ENCODE measurements at regions not wholly inside any gene's neighbourhood (a gene's known extent, or its start where the extent isn't known, plus 50 kb on each side); places are given as distances from the start of the nearest gene placed in this dataset.
"Not testable (repeated sequence)": the region's sequence is repeated elsewhere in the genome, so short reads cannot be mapped to it uniquely, and the experiment has no call there.

DNA sequence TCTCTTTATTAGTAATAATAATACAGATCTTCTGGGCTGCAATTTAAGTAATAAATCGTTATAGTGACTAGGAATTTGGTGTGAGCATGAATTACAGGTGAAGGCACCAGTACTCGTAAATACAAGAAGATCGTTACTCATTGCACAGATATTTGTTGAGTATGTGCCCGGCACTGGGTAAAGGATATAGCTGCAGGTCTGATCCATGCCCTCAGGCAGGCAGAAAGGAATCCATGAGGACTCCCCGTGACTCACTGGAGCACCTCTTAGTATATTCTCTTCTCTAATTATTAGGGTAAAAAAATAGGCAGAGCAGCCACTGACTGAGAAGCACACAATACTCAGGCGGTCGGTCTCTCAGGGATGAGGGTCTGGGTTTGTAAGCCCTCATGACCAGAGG lies 868.3 kb downstream of the RAB28 start:
- H3K9ac ChIP-seq (ENCODE audit: low read length), result no peak overlapping the region
- H4K20me1 ChIP-seq (ENCODE audit: control insufficient read depth, insufficient read depth, low read length, poor library complexity, severe bottlenecking), result no peaks in the 10 kb centered on the region
- no peak overlapping the region for H2AFZ ChIP-seq (ENCODE audit: insufficient read depth, low read depth, low read length, poor library complexity, severe bottlenecking)
- H3K9me3 ChIP-seq (ENCODE audit: control extremely low read depth in 1 of 3, control insufficient read depth in 2 of 3, insufficient read depth in 1 of 3, low read length in 2 of 3), result no peaks in the 10 kb centered on the region
- H3K4me1 ChIP-seq (ENCODE audit: control insufficient read depth in 2 of 2, insufficient read depth in 2 of 2, low read length in 2 of 2), result no peaks in the 10 kb centered on the region
- H3K27me3 Mint-ChIP-seq, result no peaks in the 10 kb centered on the region
- CTCF ChIA-PET, result no interaction called here
- intact Hi-C loops (cut with micrococcal nuclease), result no loop called here
- no peak overlapping the region for H3K4me3 ChIP-seq (ENCODE audit: control extremely low read depth in 1 of 5, extremely low read depth in 1 of 5, insufficient read depth in 1 of 5, low read depth in 2 of 5, low read length in 4 of 5)
- H3K4me2 ChIP-seq (replicated peaks; ENCODE audit: low read depth, low read length, poor library complexity, severe bottlenecking), result no peak overlapping the region
- no peak for ATAC-seq (ENCODE audit: low read depth)
- POLR2A ChIA-PET, result no interaction called here
- H3K27ac ChIP-seq (ENCODE audit: low read length in 2 of 2), result no peak overlapping the region
- no peaks in the 10 kb centered on the region for H3K4me1 Mint-ChIP-seq
- H3K9me3 Mint-ChIP-seq (ENCODE audit: insufficient read depth), result no peaks in the 10 kb centered on the region
- TF ChIP-seq, protein P1, sequence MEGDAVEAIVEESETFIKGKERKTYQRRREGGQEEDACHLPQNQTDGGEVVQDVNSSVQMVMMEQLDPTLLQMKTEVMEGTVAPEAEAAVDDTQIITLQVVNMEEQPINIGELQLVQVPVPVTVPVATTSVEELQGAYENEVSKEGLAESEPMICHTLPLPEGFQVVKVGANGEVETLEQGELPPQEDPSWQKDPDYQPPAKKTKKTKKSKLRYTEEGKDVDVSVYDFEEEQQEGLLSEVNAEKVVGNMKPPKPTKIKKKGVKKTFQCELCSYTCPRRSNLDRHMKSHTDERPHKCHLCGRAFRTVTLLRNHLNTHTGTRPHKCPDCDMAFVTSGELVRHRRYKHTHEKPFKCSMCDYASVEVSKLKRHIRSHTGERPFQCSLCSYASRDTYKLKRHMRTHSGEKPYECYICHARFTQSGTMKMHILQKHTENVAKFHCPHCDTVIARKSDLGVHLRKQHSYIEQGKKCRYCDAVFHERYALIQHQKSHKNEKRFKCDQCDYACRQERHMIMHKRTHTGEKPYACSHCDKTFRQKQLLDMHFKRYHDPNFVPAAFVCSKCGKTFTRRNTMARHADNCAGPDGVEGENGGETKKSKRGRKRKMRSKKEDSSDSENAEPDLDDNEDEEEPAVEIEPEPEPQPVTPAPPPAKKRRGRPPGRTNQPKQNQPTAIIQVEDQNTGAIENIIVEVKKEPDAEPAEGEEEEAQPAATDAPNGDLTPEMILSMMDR (IDR thresholded peaks at IDR 0.05), result no peak
- TF ChIP-seq EZH2 (IDR thresholded peaks at IDR 0.05; ENCODE audit: borderline replicate concordance, insufficient read depth, low read depth, low read length, poor library complexity, severe bottlenecking), result no peak
- H3K27me3 ChIP-seq (replicated peaks in 1 of 4; ENCODE audit: control extremely low read depth in 1 of 4, control insufficient read depth in 3 of 4, insufficient read depth in 4 of 4, low read length in 3 of 4), result no peaks in the 10 kb centered on the region
- no peaks in the 10 kb centered on the region for H3K36me3 ChIP-seq (replicated peaks in 1 of 2; ENCODE audit: control extremely low read depth in 1 of 2, control insufficient read depth in 1 of 2, extremely low read depth in 1 of 2, insufficient read depth in 2 of 2, low read length in 1 of 2)
- WGBS (ENCODE audit: insufficient coverage), result 95% methylated on average over 4 of the region's 7 CpGs
- H3K79me2 ChIP-seq (ENCODE audit: control insufficient read depth, insufficient read depth, low read length), result no peaks in the 10 kb centered on the region
- no peak overlapping the region for H3K4me3 Mint-ChIP-seq
- no peak for DNase-seq
- no peak overlapping the region for H3K27ac Mint-ChIP-seq

DNA sequence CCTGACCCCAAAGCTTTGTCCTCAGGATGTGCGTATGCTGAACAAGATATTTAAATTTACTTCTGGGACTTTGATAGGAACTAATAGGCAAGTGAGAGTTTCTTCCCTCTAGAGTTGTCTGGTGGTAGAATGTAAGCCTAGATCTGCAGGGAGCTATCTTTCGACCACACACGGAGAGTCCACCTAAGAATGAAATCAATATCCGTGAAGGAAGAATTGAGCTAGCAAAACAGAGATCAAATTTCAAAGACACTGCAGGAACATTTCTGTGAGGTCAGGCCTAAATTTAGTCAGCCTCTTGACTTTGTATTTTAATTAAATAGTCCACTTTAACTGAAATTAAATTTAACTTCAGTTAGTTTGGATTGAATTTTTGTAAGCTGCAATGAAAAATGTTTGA lies 871.3 kb downstream of the RAB28 start:
- POLR2A ChIA-PET, result no interaction called here
- CTCF ChIA-PET, result no interaction called here

DNA sequence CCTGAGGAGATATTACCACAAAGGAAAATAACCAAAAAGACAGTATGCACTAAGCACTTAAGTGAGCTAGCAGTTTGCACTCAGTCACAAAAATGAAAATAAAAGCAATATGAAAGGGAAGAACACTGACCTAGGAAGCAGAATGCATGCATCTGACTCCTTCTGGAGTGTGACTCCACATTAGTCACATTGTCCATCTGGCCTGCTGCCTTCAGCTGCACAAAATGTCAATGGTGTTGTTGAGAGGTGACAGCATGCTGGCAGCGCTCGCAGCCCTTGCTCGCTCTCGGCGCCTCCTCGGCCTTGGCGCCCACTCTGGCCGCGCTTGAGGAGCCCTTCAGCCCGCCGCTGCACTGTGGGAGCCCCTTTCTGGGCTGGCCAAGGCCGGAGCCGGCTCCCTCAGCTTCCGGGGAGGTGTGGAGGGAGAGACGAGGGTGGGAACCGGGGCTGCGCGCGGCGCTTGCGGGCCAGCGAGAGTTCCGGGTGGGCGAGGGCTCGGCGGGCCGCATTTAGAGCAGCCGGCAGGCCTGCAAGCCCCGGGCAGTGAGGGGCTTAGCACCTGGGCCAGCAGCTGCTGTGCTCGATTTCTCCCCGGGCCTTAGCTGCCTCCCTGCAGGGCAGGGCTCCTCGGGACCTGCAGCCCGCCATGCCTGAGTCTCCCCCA lies 874.8 kb downstream of the RAB28 start:
- H3K4me1 Mint-ChIP-seq; H3K4me1 ChIP-seq (ENCODE audit: control insufficient read depth in 2 of 2, insufficient read depth in 2 of 2, low read length in 2 of 2); H3K9me3 ChIP-seq (ENCODE audit: control extremely low read depth in 1 of 3, control insufficient read depth in 2 of 3, insufficient read depth in 1 of 3, low read length in 2 of 3); POLR2A ChIA-PET; H3K27ac ChIP-seq (ENCODE audit: low read length in 2 of 2); H3K9me3 Mint-ChIP-seq (ENCODE audit: insufficient read depth); H3K9ac ChIP-seq (ENCODE audit: low read length); H3K36me3 ChIP-seq (replicated peaks in 1 of 2; ENCODE audit: control extremely low read depth in 1 of 2, control insufficient read depth in 1 of 2, extremely low read depth in 1 of 2, insufficient read depth in 2 of 2, low read length in 1 of 2); H2AFZ ChIP-seq (ENCODE audit: insufficient read depth, low read depth, low read length, poor library complexity, severe bottlenecking); H3K27ac Mint-ChIP-seq; DNase-seq; H3K4me3 Mint-ChIP-seq; ATAC-seq (ENCODE audit: low read depth); H4K20me1 ChIP-seq (ENCODE audit: control insufficient read depth, insufficient read depth, low read length, poor library complexity, severe bottlenecking); intact Hi-C loops (cut with micrococcal nuclease); H3K79me2 ChIP-seq (ENCODE audit: control insufficient read depth, insufficient read depth, low read length); H3K27me3 Mint-ChIP-seq; H3K4me2 ChIP-seq (replicated peaks; ENCODE audit: low read depth, low read length, poor library complexity, severe bottlenecking); H3K27me3 ChIP-seq (replicated peaks in 1 of 4; ENCODE audit: control extremely low read depth in 1 of 4, control insufficient read depth in 3 of 4, insufficient read depth in 4 of 4, low read length in 3 of 4); H3K4me3 ChIP-seq (ENCODE audit: control extremely low read depth in 1 of 5, extremely low read depth in 1 of 5, insufficient read depth in 1 of 5, low read depth in 2 of 5, low read length in 4 of 5): not testable (repeated sequence)
- 93% methylated on average over 29 of the region's 33 CpGs for WGBS (ENCODE audit: insufficient coverage)
- CTCF ChIA-PET, result interaction anchor here (0.6 kb wide), 1 partner anchor 939 kb away, joined by 4 read pairs; no protein-coding TSS in a partner anchor

More for the DNA sequence above, 871.3 kb downstream of the RAB28 start:
- Histone ChIP-seq H3K4me1 (ENCODE audit: control insufficient read depth in 2 of 2, insufficient read depth in 2 of 2, low read length in 2 of 2) (no peaks in the 10 kb centered on the region), H2AFZ (ENCODE audit: insufficient read depth, low read depth, low read length, poor library complexity, severe bottlenecking) (no peak overlapping the region), H3K79me2 (ENCODE audit: control insufficient read depth, insufficient read depth, low read length) (no peaks in the 10 kb centered on the region), H3K4me3 (ENCODE audit: control extremely low read depth in 1 of 5, extremely low read depth in 1 of 5, insufficient read depth in 1 of 5, low read depth in 2 of 5, low read length in 4 of 5) (no peak overlapping the region), H3K4me2 (replicated peaks; ENCODE audit: low read depth, low read length, poor library complexity, severe bottlenecking) (no peak overlapping the region), H3K27me3 (replicated peaks in 1 of 4; ENCODE audit: control extremely low read depth in 1 of 4, control insufficient read depth in 3 of 4, insufficient read depth in 4 of 4, low read length in 3 of 4) (no peaks in the 10 kb centered on the region), H4K20me1 (ENCODE audit: control insufficient read depth, insufficient read depth, low read length, poor library complexity, severe bottlenecking) (no peaks in the 10 kb centered on the region), H3K9me3 (ENCODE audit: control extremely low read depth in 1 of 3, control insufficient read depth in 2 of 3, insufficient read depth in 1 of 3, low read length in 2 of 3) (no peaks in the 10 kb centered on the region), H3K27ac (ENCODE audit: low read length in 2 of 2) (no peak overlapping the region), H3K36me3 (replicated peaks in 1 of 2; ENCODE audit: control extremely low read depth in 1 of 2, control insufficient read depth in 1 of 2, extremely low read depth in 1 of 2, insufficient read depth in 2 of 2, low read length in 1 of 2) (no peaks in the 10 kb centered on the region), H3K9ac (ENCODE audit: low read length) (no peak overlapping the region)
- TF ChIP-seq, protein P1 (IDR thresholded peaks at IDR 0.05), result no peak
- TF ChIP-seq EZH2 (IDR thresholded peaks at IDR 0.05; ENCODE audit: borderline replicate concordance, insufficient read depth, low read depth, low read length, poor library complexity, severe bottlenecking), result no peak
- Mint-ChIP-seq H3K4me1 (no peaks in the 10 kb centered on the region), H3K27me3 (no peaks in the 10 kb centered on the region), H3K27ac (no peak overlapping the region), H3K4me3 (no peak overlapping the region), H3K9me3 (ENCODE audit: insufficient read depth) (no peaks in the 10 kb centered on the region)
- no peak for DNase-seq
- 89% methylated on average over 3 of the region's 4 CpGs for WGBS (ENCODE audit: insufficient coverage)
- intact Hi-C loops (cut with micrococcal nuclease), result no loop called here
- no peak for ATAC-seq (ENCODE audit: low read depth)

Measured in B cell (primary cell).